ENCODE measurements at regions not wholly inside any gene's neighbourhood (a gene's known extent, or its start where the extent isn't known, plus 50 kb on each side); places are given as distances from the start of the nearest gene placed in this dataset.

- H3K9me3 ChIP-seq (ENCODE audit: insufficient read depth in 2 of 2, low read depth in 1 of 2, low read length in 1 of 2), result no peaks in the 10 kb centered on the region
- H3K18ac ChIP-seq (ENCODE audit: extremely low read depth, low read length), result no peak overlapping the region
- H4K20me1 ChIP-seq (replicated peaks in 1 of 2; ENCODE audit: control insufficient read depth in 1 of 2, insufficient read depth in 2 of 2, low read length in 2 of 2), result no peaks in the 10 kb centered on the region
- no peaks in the 10 kb centered on the region for H3K36me3 ChIP-seq (ENCODE audit: control insufficient read depth in 2 of 4, insufficient read depth in 4 of 4, low read length in 3 of 4)
- H2BK12ac ChIP-seq (ENCODE audit: low read depth, low read length), result no peak overlapping the region
- no peak overlapping the region for H4K5ac ChIP-seq (ENCODE audit: insufficient read length, low read depth, low read length)
- no peak overlapping the region for H3K4me2 ChIP-seq (ENCODE audit: insufficient read depth in 1 of 2, low read depth in 2 of 2, low read length in 2 of 2)
- H2BK20ac ChIP-seq (ENCODE audit: low read length), result no peak overlapping the region
- no peak overlapping the region for H2BK15ac ChIP-seq (ENCODE audit: low read length)
- TF ChIP-seq FOSL1 (IDR thresholded peaks at IDR 0.05; ENCODE audit: insufficient read depth, low read depth, low read length), result no peak
- no peak for TF ChIP-seq RXRA (IDR thresholded peaks at IDR 0.05; ENCODE audit: insufficient read depth, low read depth, low read length)
- no peak for TF ChIP-seq YY1 (IDR thresholded peaks at IDR 0.05; ENCODE audit: low read depth, low read length)
- no peak for TF ChIP-seq NRF1 (IDR thresholded peaks at IDR 0.05; ENCODE audit: low read depth, low read length)
- TF ChIP-seq CHD2 (IDR thresholded peaks at IDR 0.05; ENCODE audit: low read length), result no peak
- TF ChIP-seq EP300 (IDR thresholded peaks at IDR 0.05; ENCODE audit: borderline replicate concordance in 1 of 2, low read depth in 2 of 2, low read length in 2 of 2), result no peak
- TF ChIP-seq GABPA (IDR thresholded peaks at IDR 0.05; ENCODE audit: borderline replicate concordance, insufficient read depth, low read length), result no peak
- H3K4me3 ChIP-seq (ENCODE audit: extremely low read depth in 1 of 4, insufficient read depth in 2 of 4, low read depth in 3 of 4, low read length in 4 of 4), result no peak overlapping the region
- 0 out of 7 replicates have a peak, but pooled peaks cover 0 to 2% (median 0%) of the 10 kb centered on the region in 4 experiments for H3K4me1 ChIP-seq (replicated peaks in 1 of 4; ENCODE audit: control insufficient read depth in 3 of 4, insufficient read depth in 4 of 4, low read length in 3 of 4)
- no peak overlapping the region for H3K14ac ChIP-seq (ENCODE audit: insufficient read length)
- no peak overlapping the region for H2BK120ac ChIP-seq (replicated peaks; ENCODE audit: low read depth, low read length)
- ChIA-PET POLR2A (ENCODE audit: partially characterized antibody) (no interaction called here), CTCF (ENCODE audit: partially characterized antibody) (interaction anchor here (1.4 kb wide), 1 partner anchor 10 kb away, joined by 4 read pairs; no protein-coding TSS in a partner anchor)
- no peaks in the 10 kb centered on the region for H3K23me2 ChIP-seq (ENCODE audit: low read depth, low read length)
- no peak for FAIRE-seq
- no peak overlapping the region for H3K27ac ChIP-seq (ENCODE audit: low read depth, low read length)
- no peak overlapping the region for H3K56ac ChIP-seq (replicated peaks; ENCODE audit: insufficient read length, low read depth, low read length)
- no peak overlapping the region for H2AK5ac ChIP-seq (ENCODE audit: low read depth, low read length)
- no peak overlapping the region for H3K23ac ChIP-seq (ENCODE audit: insufficient read length)
- H2BK5ac ChIP-seq (ENCODE audit: low read depth, low read length), result no peak overlapping the region
- H3K9ac ChIP-seq (replicated peaks in 1 of 4; ENCODE audit: extremely low read depth in 1 of 4, low read depth in 3 of 4, low read length in 3 of 4), result no peak overlapping the region
- H4K91ac ChIP-seq (replicated peaks; ENCODE audit: insufficient read length, low read length), result no peak overlapping the region
- H3K79me2 ChIP-seq (ENCODE audit: control insufficient read depth in 1 of 2, insufficient read depth in 2 of 2, low read length in 2 of 2), result no peaks in the 10 kb centered on the region
- H3K27me3 ChIP-seq (replicated peaks in 1 of 4; ENCODE audit: control insufficient read depth in 3 of 4, extremely low read depth in 1 of 4, insufficient read depth in 3 of 4, low read length in 3 of 4), result no peaks in the 10 kb centered on the region
- no peak overlapping the region for H4K8ac ChIP-seq (ENCODE audit: extremely low read depth, insufficient read depth, low read length)
- H3K4ac ChIP-seq (replicated peaks; ENCODE audit: insufficient read length, low read depth, low read length), result no peak overlapping the region
- DNase-seq (ENCODE audit: low read depth in 1 of 2, low spot score in 2 of 2), result no peak
- no peaks in the 10 kb centered on the region for H3K79me1 ChIP-seq (ENCODE audit: low read depth, low read length)
- no peak overlapping the region for H2AFZ ChIP-seq (ENCODE audit: low read length)
- WGBS, 2 experiments (ENCODE audit: extremely low coverage in 1 of 2, insufficient coverage in 1 of 2, insufficient read length in 1 of 2, insufficient replicate concordance in 2 of 2, low coverage in 1 of 2, low lambda C conversion rate in 2 of 2, missing lambda C conversion rate in 1 of 2), result 85 to 100% methylated on average over 1 to 10 of the region's 10 CpGs
Measured at GRCh38 chr16:73108195-73108963, 60.5 kb upstream of the ZFHX3 start.

Measured in H1 (cell line).